OCI-LY3 (cell line): ENCODE measurements at regions not wholly inside any gene's neighbourhood (a gene's known extent, or its start where the extent isn't known, plus 50 kb on each side); places are given as distances from the start of the nearest gene placed in this dataset.

Experiments
- CTCF ChIP-seq: fragments of 200-600, 300-600 bp; sonication (generic); IDR thresholded peaks from 2 replicates; pipeline ENCODE4 v1.5.1; 2014; ENCODE audit warnings: antibody characterized with exemption, low read length, low read depth
- EZH2phosphoT487 ChIP-seq: fragments of 200-600 bp; shearing (Covaris generic); IDR thresholded peaks from 2 replicates; pipeline ENCODE4 v1.6.1; 2018; ENCODE audit warnings: antibody characterized with exemption, mixed run types, low read depth

- TF ChIP-seq CTCF, result no peak
- no peak for TF ChIP-seq EZH2phosphoT487
These were observed 919.3 kb upstream of the CDH2 start for GRCh38 chr18:29096079-29096770.
